Pancreas (tissue), 10 donors: ENCODE measurements at regions not wholly inside any gene's neighbourhood (a gene's known extent, or its start where the extent isn't known, plus 50 kb on each side); places are given as distances from the start of the nearest gene placed in this dataset.
"Not testable (repeated sequence)": the region's sequence is repeated elsewhere in the genome, so short reads cannot be mapped to it uniquely, and the experiment has no call there.

Experiments
- ATAC-seq, 4 donors: fragments of 200-7000 bp; cut with Tn5 transposase; one replicate each; pipeline versions ENCODE4 v1.8.0 to v1.9.1; 2020; ENCODE audit warnings: mild to moderate bottlenecking in 4 of 4, moderate library complexity in 4 of 4
- DNase-seq, 6 donors: peaks; one replicate each; pipeline ENCODE4 v3.0.0-alpha.2; 2020
- FAIRE-seq: peaks from 2 replicates; lab custom pipeline; 2012; peaks lifted over from hg19 to GRCh38; lab: Jason Lieb, UNC
- H3K27ac ChIP-seq, 4 donors: fragments of 200-600 bp; sonication (generic); 1 replicate in 3 of 4; 2 replicates in 1 of 4; pipeline versions ENCODE4 v1.5.0 to v1.8.0; 2020
- H3K27me3 ChIP-seq, 4 donors: fragments of 200-600 bp; one replicate each; pipeline ENCODE4 v1.8.0; 2021
- H3K36me3 ChIP-seq, 3 donors: fragments of 200-600 bp; sonication (generic) in 1 of 3; one replicate each; pipeline versions ENCODE4 v1.5.0 to v1.8.0; 2020 to 2021
- H3K4me1 ChIP-seq, 3 donors: fragments of 200-600 bp; one replicate each; pipeline ENCODE4 v1.8.0; 2021
- H3K4me3 ChIP-seq, 4 donors: fragments of 200-600 bp; sonication (generic) in 2 of 4; one replicate each; pipeline versions ENCODE4 v1.5.0 to v1.8.0; 2020 to 2021
- H3K9me3 ChIP-seq, 4 donors: fragments of 200-600 bp; one replicate each; pipeline ENCODE4 v1.8.0; 2021
- CTCF ChIP-seq, 4 donors: fragments of 200-600 bp; sonication (generic) in 3 of 4; IDR thresholded peaks; one replicate each; pipeline versions ENCODE4 v1.5.0 to v1.8.0; 2021; ENCODE audit warnings: antibody characterized with exemption in 4 of 4
- WGBS, 2 donors: extraction: QIAGEN DNeasy Blood & Tissue Kit; methylation state at CpG; one replicate each; pipeline ENCODE4 v1.1.7; 2013; 5-methylcytosine and 5-hydroxymethylcytosine counted together
- intact Hi-C, 3 donors: fragments of 100-400 bp; cut with DNase I; formaldehyde crosslinking; loops; one replicate each; pipeline versions ENCODE4 v1.11.1 to v1.14.2; 2022
- donor health status: healthy with polysubstance abuse.
- donor health status: DM: no; HTN: no; CAD: no; lungs with moderate emphysema.
- donor health status: DM: no; HTN: no; CAD: no.
- donor health status: control.
- donor health status: control.
- donor health status: Bipolar disorder and iron deficiency.
- donor health status: DM: yes; HTN: yes; CAD: no.
- donor health status: DM: no; HTN: no; CAD: no.
- donor health status: DM: no; HTN: no; CAD: no.
- donor health status: DM: yes; HTN: yes; CAD: no.

- 99 to 100% methylated on average over 1 of the region's 1 CpG for WGBS, 2 donors
Measured at GRCh38 chr1:20410503-20410902, 75.5 kb downstream of the CAMK2N1 start.

GRCh38 chr1:20409971-20410370 lies 76.0 kb downstream of the CAMK2N1 start:
- no peaks in the 10 kb centered on the region for H3K4me1 ChIP-seq
- WGBS, 2 donors: 63 to 70% methylated on average over 8 of the region's 8 CpGs
- ATAC-seq (no peak), FAIRE-seq (no peak), DNase-seq (no peak)
- H3K27ac ChIP-seq: no peak overlapping the region
- no peaks in the 10 kb centered on the region for H3K27me3 ChIP-seq
- no peaks in the 10 kb centered on the region for H3K36me3 ChIP-seq
- intact Hi-C loops: no loop called here
- TF ChIP-seq CTCF (IDR thresholded peaks at IDR 0.05): no peak
- no peak overlapping the region for H3K4me3 ChIP-seq
- H3K9me3 ChIP-seq: no peaks in the 10 kb centered on the region

More at GRCh38 chr1:20410503-20410902, 75.5 kb downstream of the CAMK2N1 start:
- Histone ChIP-seq H3K36me3 (no peaks in the 10 kb centered on the region), H3K4me3 (no peak overlapping the region), H3K27me3 (no peaks in the 10 kb centered on the region), H3K27ac (no peak overlapping the region), H3K9me3 (no peaks in the 10 kb centered on the region), H3K4me1 (no peaks in the 10 kb centered on the region)
- FAIRE-seq (no peak), ATAC-seq (no peak), DNase-seq (no peak)
- no peak for TF ChIP-seq CTCF (IDR thresholded peaks at IDR 0.05)
- intact Hi-C loops: no loop called here

GRCh38 chr1:20409012-20409411 lies 77.0 kb downstream of the CAMK2N1 start:
- H3K36me3 ChIP-seq: no peaks in the 10 kb centered on the region
- ATAC-seq (no peak), DNase-seq (no peak), FAIRE-seq (no peak)
- no peak overlapping the region for H3K4me3 ChIP-seq
- no peak overlapping the region for H3K27ac ChIP-seq
- intact Hi-C loops: no loop called here
- H3K9me3 ChIP-seq: no peaks in the 10 kb centered on the region
- 91 to 93% methylated on average over 3 of the region's 3 CpGs for WGBS, 2 donors
- TF ChIP-seq CTCF (IDR thresholded peaks at IDR 0.05): no peak
- H3K4me1 ChIP-seq: no peaks in the 10 kb centered on the region
- no peaks in the 10 kb centered on the region for H3K27me3 ChIP-seq

DNA sequence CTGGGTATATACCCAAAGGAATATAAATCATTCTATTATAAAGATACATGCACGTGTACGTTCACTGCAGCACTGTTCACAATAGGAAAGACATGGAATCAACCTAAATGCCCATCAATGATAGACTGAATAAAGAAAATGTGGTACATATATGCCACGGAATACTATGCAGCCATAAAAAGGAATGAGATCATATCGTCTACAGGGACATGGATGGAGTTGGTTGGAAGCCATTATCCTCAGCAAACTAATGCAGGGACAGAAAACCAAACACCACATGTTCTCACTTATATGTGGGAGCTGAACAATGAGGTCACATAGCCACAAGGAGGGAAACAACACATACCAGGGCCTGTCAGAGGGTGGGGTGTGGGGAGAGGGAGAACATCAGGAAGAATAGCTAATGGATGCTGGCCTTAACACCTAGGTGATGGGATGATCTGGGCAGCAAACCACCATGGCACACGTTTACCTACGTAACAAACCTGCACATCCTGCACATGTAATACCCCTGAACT lies 77.8 kb downstream of the CAMK2N1 start:
- H3K9me3 ChIP-seq, H3K36me3 ChIP-seq, H3K27ac ChIP-seq, ATAC-seq, H3K27me3 ChIP-seq, H3K4me3 ChIP-seq, intact Hi-C loops, H3K4me1 ChIP-seq, FAIRE-seq, DNase-seq: not testable (repeated sequence)
- 69 to 75% methylated on average over 6 of the region's 6 CpGs for WGBS, 2 donors

- Histone ChIP-seq H3K4me1 (no peaks in the 10 kb centered on the region), H3K4me3 (no peak overlapping the region), H3K27ac (no peak overlapping the region), H3K9me3 (no peaks in the 10 kb centered on the region), H3K27me3 (no peaks in the 10 kb centered on the region), H3K36me3 (no peaks in the 10 kb centered on the region)
- WGBS, 2 donors: 21% methylated on average over 11 of the region's 11 CpGs
- FAIRE-seq (no peak), ATAC-seq (peak in 1 of 4 donors; percentile 53), DNase-seq (no peak)
- intact Hi-C loops: no loop called here
- TF ChIP-seq CTCF (IDR thresholded peaks at IDR 0.05): no peak
Measured at GRCh38 chr1:20405893-20406604, 80.0 kb downstream of the CAMK2N1 start.
